Tibial nerve (tissue), 4 donors: ENCODE measurements at regions not wholly inside any gene's neighbourhood (a gene's known extent, or its start where the extent isn't known, plus 50 kb on each side); places are given as distances from the start of the nearest gene placed in this dataset.

Experiments used
- CTCF ChIP-seq, 5 experiments: fragments of 200-600 bp in 3 of 5; fragments of 450-650 bp in 2 of 5; sonication (generic) in 3 of 5; IDR thresholded peaks; one replicate each; pipeline ENCODE4 v1.5.1; 2016 to 2019; ENCODE audit warnings: antibody characterized with exemption in 5 of 5, mild to moderate bottlenecking in 3 of 5, moderate library complexity in 2 of 5
- EP300 ChIP-seq, 2 donors: sonication (generic); formaldehyde crosslinking; IDR thresholded peaks; one replicate each; pipeline ENCODE4 v1.6.1; 2017; ENCODE audit warnings: antibody characterized with exemption in 2 of 2, mild to moderate bottlenecking in 1 of 2
- POLR2A ChIP-seq, 2 donors: fragments of 450-650 bp; IDR thresholded peaks; one replicate each; pipeline ENCODE4 v1.6.1; 2017; ENCODE audit warnings: antibody characterized with exemption in 2 of 2, mild to moderate bottlenecking in 2 of 2, moderate library complexity in 2 of 2

GRCh38 chr2:105470979-105471378, 72.1 kb upstream of the FHL2 start:
- no peak for TF ChIP-seq CTCF (IDR thresholded peaks at IDR 0.05)
- no peak for TF ChIP-seq POLR2A (IDR thresholded peaks at IDR 0.05)
- no peak for TF ChIP-seq EP300 (IDR thresholded peaks at IDR 0.05)
